ENCODE measurements at regions not wholly inside any gene's neighbourhood (a gene's known extent, or its start where the extent isn't known, plus 50 kb on each side); places are given as distances from the start of the nearest gene placed in this dataset.

DNA sequence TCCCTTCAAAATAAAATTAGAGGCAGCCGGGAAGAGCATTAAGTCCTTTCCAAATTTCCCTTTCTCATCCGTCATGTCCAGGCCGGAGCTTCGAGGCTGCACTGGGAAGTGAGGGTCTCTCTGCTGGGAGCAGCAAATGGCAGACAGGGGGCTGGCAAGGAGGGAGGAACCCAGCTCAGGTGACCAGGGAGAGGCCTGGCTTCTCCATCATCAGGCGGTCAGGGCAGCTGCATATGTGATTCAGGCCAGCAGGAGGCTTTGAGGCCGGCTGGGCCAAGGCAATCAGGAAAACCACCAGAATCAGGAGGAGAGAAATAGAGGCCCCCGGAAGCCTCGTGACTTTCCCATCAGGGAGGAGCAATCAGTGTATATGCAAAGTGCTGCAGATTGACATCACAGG, 85.0 kb upstream of the RPL38 start:
- H3K27ac ChIP-seq = no peak overlapping the region
- intact Hi-C loops (cut with DNase I; ENCODE audit: low total_unique reads) = loop anchor here (5.0 kb wide), 1 partner anchor 251 kb away; no protein-coding TSS in a partner anchor
- H3K4me1 ChIP-seq = no peaks in the 10 kb centered on the region
- TF ChIP-seq, protein P1, sequence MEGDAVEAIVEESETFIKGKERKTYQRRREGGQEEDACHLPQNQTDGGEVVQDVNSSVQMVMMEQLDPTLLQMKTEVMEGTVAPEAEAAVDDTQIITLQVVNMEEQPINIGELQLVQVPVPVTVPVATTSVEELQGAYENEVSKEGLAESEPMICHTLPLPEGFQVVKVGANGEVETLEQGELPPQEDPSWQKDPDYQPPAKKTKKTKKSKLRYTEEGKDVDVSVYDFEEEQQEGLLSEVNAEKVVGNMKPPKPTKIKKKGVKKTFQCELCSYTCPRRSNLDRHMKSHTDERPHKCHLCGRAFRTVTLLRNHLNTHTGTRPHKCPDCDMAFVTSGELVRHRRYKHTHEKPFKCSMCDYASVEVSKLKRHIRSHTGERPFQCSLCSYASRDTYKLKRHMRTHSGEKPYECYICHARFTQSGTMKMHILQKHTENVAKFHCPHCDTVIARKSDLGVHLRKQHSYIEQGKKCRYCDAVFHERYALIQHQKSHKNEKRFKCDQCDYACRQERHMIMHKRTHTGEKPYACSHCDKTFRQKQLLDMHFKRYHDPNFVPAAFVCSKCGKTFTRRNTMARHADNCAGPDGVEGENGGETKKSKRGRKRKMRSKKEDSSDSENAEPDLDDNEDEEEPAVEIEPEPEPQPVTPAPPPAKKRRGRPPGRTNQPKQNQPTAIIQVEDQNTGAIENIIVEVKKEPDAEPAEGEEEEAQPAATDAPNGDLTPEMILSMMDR (IDR thresholded peaks at IDR 0.05) = no peak
- TF ChIP-seq POLR2A (IDR thresholded peaks at IDR 0.05) (no peak), POLR2AphosphoS5 (IDR thresholded peaks at IDR 0.05) (no peak)
- no peaks in the 10 kb centered on the region for H3K36me3 ChIP-seq
- H3K9me3 ChIP-seq = no peaks in the 10 kb centered on the region
- no peak overlapping the region for H3K4me3 ChIP-seq
- peaks cover 0 to 37% of the 10 kb centered on the region in 2 donors for H3K27me3 ChIP-seq
- no peak for DNase-seq (ENCODE audit: low spot score in 2 of 2)

DNA sequence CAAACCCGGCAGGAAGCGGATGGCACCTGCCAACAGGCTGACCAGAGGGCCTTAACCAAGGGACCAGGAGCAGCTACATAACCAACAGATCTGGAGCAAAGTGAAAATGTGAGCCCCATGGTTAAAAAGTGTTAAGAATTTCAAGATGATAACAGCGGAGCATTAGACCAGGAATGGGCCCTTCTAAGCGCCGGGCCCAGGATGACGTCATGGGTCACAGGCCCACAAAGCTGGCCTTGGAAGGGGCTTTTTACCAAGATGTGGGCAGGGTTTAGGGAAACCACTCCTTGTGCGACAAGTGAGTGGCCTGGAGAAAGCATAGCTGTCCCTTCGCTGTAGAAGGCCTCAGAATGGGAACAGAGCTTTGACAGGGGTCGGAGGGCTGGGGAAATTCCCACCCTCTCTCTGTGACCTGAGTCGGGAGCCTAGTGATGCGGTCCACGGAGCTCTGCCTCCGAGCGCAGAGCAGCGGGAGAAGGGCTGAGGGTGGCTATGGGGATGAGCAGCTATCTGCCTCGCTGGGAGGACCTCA, 84.4 kb upstream of the RPL38 start:
- no peaks in the 10 kb centered on the region for H3K4me1 ChIP-seq
- peaks cover 0 to 31% of the 10 kb centered on the region in 2 donors for H3K27me3 ChIP-seq
- no peaks in the 10 kb centered on the region for H3K9me3 ChIP-seq
- TF ChIP-seq POLR2A (IDR thresholded peaks at IDR 0.05) (no peak), POLR2AphosphoS5 (IDR thresholded peaks at IDR 0.05) (no peak)
- TF ChIP-seq, protein P1 (IDR thresholded peaks at IDR 0.05) = no peak
- no peaks in the 10 kb centered on the region for H3K36me3 ChIP-seq
- intact Hi-C loops (cut with DNase I; ENCODE audit: low total_unique reads) = loop anchor here (5.0 kb wide), 1 partner anchor 252 kb away; no protein-coding TSS in a partner anchor
- no peak overlapping the region for H3K27ac ChIP-seq
- H3K4me3 ChIP-seq = no peak overlapping the region
- no peak for DNase-seq (ENCODE audit: low spot score in 2 of 2)

DNA sequence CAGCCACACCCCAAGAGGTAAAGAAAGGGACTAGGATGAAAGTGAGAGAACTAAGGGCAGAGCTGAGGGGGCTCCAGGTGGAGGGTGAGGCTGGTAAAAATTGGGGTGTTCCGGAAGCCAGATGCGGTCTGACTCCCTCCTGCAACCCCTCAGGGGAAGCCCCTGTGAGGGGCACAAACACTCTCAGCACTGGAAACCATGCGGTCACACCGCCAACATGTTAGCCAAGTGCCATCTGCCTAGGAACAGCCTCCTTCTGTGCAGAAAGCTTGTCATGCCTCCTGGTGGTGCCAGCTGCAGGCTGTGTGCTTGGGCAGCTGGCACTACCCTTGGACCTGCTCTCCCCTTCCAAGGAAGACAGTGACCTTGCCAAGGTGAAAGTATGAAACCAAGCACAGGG, 83.5 kb upstream of the RPL38 start:
- Histone ChIP-seq H3K4me3 (no peak overlapping the region), H3K36me3 (no peaks in the 10 kb centered on the region), H3K27me3 (peaks cover 0 to 23% of the 10 kb centered on the region in 2 donors), H3K9me3 (no peaks in the 10 kb centered on the region), H3K4me1 (no peaks in the 10 kb centered on the region), H3K27ac (no peak overlapping the region)
- TF ChIP-seq, protein P1 (IDR thresholded peaks at IDR 0.05) = no peak
- TF ChIP-seq POLR2AphosphoS5 (IDR thresholded peaks at IDR 0.05) (no peak), POLR2A (IDR thresholded peaks at IDR 0.05) (no peak)
- intact Hi-C loops (cut with DNase I; ENCODE audit: low total_unique reads) = loop anchor here (5.0 kb wide), 1 partner anchor 253 kb away; no protein-coding TSS in a partner anchor
- DNase-seq (ENCODE audit: low spot score in 2 of 2) = no peak

DNA sequence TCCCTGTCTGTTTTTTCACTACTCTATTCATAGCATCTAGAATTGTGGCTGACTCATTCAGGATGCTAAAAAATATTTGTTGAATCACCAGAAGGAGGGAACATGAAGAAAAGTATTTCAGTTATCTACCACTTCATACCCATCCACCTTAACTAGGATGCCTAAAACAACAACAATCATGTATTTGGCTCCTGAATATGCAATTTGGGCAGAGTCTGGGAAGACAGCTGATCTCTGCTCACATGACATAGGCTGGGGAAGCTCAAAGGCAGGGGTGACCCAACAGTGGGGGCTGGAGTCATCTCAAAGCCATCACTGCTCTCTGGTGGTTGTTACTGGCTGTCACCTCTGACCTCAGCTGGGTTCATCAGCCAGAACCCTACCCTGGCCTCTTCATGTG, 80.1 kb upstream of the RPL38 start:
- TF ChIP-seq POLR2AphosphoS5 (IDR thresholded peaks at IDR 0.05) = no peak
- TF ChIP-seq POLR2A (IDR thresholded peaks at IDR 0.05) = no peak
- TF ChIP-seq, protein P1 (IDR thresholded peaks at IDR 0.05) = no peak
- intact Hi-C loops (cut with DNase I; ENCODE audit: low total_unique reads) = no loop called here
- H3K4me1 ChIP-seq = no peaks in the 10 kb centered on the region
- H3K4me3 ChIP-seq = no peak overlapping the region
- H3K36me3 ChIP-seq = no peaks in the 10 kb centered on the region
- H3K9me3 ChIP-seq = no peaks in the 10 kb centered on the region
- peaks cover 0 to 21% of the 10 kb centered on the region in 2 donors for H3K27me3 ChIP-seq
- DNase-seq (ENCODE audit: low spot score in 2 of 2) = no peak
- no peak overlapping the region for H3K27ac ChIP-seq

DNA sequence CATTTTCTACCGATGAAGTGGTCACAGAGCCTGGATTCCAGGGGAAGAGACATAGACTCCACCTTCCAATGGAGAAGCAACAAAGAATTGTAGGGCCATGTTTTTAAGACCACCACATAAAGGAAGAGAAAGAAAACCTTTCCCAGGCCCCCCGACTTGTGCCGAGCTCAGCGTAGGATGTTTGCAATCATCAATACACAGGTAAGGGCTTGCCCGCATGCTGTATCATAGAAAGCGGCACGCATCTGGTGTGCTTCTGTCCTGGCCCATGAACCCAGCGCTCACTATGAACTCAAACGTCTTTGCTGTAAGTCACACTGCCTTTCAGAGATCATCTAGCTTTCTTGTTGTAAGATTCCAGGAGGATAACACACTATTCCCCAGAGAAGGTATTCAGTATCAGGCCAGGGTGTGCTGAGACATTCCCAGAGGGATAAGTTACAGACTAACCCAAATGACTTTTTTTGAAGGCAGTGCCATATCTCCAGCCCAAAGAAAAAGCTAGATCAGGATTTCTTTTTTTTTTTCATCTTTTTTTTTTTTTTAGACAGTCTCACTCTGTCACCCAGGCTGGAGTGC, 79.5 kb upstream of the RPL38 start:
- no peak overlapping the region for H3K27ac ChIP-seq
- H3K27me3 ChIP-seq = peaks cover 0 to 26% of the 10 kb centered on the region in 2 donors
- intact Hi-C loops (cut with DNase I; ENCODE audit: low total_unique reads) = no loop called here
- H3K4me3 ChIP-seq = no peak overlapping the region
- no peaks in the 10 kb centered on the region for H3K36me3 ChIP-seq
- DNase-seq (ENCODE audit: low spot score in 2 of 2) = no peak
- TF ChIP-seq POLR2AphosphoS5 (IDR thresholded peaks at IDR 0.05) = no peak
- TF ChIP-seq POLR2A (IDR thresholded peaks at IDR 0.05) = no peak
- TF ChIP-seq, protein P1 (IDR thresholded peaks at IDR 0.05) = no peak
- H3K4me1 ChIP-seq = no peaks in the 10 kb centered on the region
- H3K9me3 ChIP-seq = no peaks in the 10 kb centered on the region

All from breast epithelium (tissue), 4 donors.